GM19240 (cell line): ENCODE measurements at regions not wholly inside any gene's neighbourhood (a gene's known extent, or its start where the extent isn't known, plus 50 kb on each side); places are given as distances from the start of the nearest gene placed in this dataset.

ENCODE experiments used
- DNase-seq: peaks from one replicate; pipeline ENCODE4 v3.0.0; 2011; ENCODE audit warnings: low spot score; ENCODE audit not compliant: insufficient read length

- DNase-seq: no peak
Observed at GRCh38 chr4:133887723-133888122, 313.9 kb downstream of the PABPC4L start.

GRCh38 chr4:133869486-133869885 is 332.1 kb downstream of the PABPC4L start:
- DNase-seq: no peak

- DNase-seq: no peak
Observed at GRCh38 chr4:133868856-133869255, 332.7 kb downstream of the PABPC4L start.

- no peak for DNase-seq
Observed at GRCh38 chr4:133866328-133866699, 335.3 kb downstream of the PABPC4L start.

- no peak for DNase-seq
Observed at GRCh38 chr4:133865612-133866327, 335.8 kb downstream of the PABPC4L start.

GRCh38 chr4:133863153-133863552 is 338.4 kb downstream of the PABPC4L start:
- no peak for DNase-seq

- no peak for DNase-seq
Observed at GRCh38 chr4:133856731-133857355, 344.7 kb downstream of the PABPC4L start.

- no peak for DNase-seq
Observed at GRCh38 chr4:133855001-133855400, 346.6 kb downstream of the PABPC4L start.

- no peak for DNase-seq
Observed at GRCh38 chr4:133839326-133839725, 362.3 kb downstream of the PABPC4L start.

GRCh38 chr4:133823177-133823576 is 378.4 kb downstream of the PABPC4L start:
- DNase-seq: no peak

GRCh38 chr4:133812954-133813353 is 388.6 kb downstream of the PABPC4L start:
- DNase-seq: no peak

- DNase-seq: no peak
Observed at GRCh38 chr4:133812236-133812635, 389.4 kb downstream of the PABPC4L start.

- DNase-seq: no peak
Observed at GRCh38 chr4:133808151-133808550, 393.4 kb downstream of the PABPC4L start.

- no peak for DNase-seq
Observed at GRCh38 chr4:133803341-133803740, 398.2 kb downstream of the PABPC4L start.

- no peak for DNase-seq
Observed at GRCh38 chr4:133802359-133803140, 399.0 kb downstream of the PABPC4L start.

GRCh38 chr4:133801883-133802282 is 399.7 kb downstream of the PABPC4L start:
- no peak for DNase-seq

- no peak for DNase-seq
Observed at GRCh38 chr4:133800966-133801365, 400.6 kb downstream of the PABPC4L start.

GRCh38 chr4:133799717-133800315 is 401.8 kb downstream of the PABPC4L start:
- no peak for DNase-seq

GRCh38 chr4:133777661-133778060 is 423.9 kb downstream of the PABPC4L start:
- no peak for DNase-seq

GRCh38 chr4:133776961-133777360 is 424.6 kb downstream of the PABPC4L start:
- no peak for DNase-seq

GRCh38 chr4:133776503-133776902 is 425.1 kb downstream of the PABPC4L start:
- no peak for DNase-seq

- no peak for DNase-seq
Observed at GRCh38 chr4:133775881-133776280, 425.7 kb downstream of the PABPC4L start.
